GM12872 (cell line): ENCODE measurements at regions not wholly inside any gene's neighbourhood (a gene's known extent, or its start where the extent isn't known, plus 50 kb on each side); places are given as distances from the start of the nearest gene placed in this dataset.

Experiments
- CTCF ChIP-seq: IDR thresholded peaks from 3 replicates; pipeline ENCODE4 v1.5.1; 2011; ENCODE audit warnings: low read depth, mild to moderate bottlenecking, low read length, moderate library complexity; ENCODE audit not compliant: insufficient read depth

- TF ChIP-seq CTCF = no peak
Observed at GRCh38 chr12:46101485-46101869, 111.1 kb upstream of the SCAF11 start.

- TF ChIP-seq CTCF = no peak
Observed at GRCh38 chr12:46100551-46101484, 110.4 kb upstream of the SCAF11 start.

DNA sequence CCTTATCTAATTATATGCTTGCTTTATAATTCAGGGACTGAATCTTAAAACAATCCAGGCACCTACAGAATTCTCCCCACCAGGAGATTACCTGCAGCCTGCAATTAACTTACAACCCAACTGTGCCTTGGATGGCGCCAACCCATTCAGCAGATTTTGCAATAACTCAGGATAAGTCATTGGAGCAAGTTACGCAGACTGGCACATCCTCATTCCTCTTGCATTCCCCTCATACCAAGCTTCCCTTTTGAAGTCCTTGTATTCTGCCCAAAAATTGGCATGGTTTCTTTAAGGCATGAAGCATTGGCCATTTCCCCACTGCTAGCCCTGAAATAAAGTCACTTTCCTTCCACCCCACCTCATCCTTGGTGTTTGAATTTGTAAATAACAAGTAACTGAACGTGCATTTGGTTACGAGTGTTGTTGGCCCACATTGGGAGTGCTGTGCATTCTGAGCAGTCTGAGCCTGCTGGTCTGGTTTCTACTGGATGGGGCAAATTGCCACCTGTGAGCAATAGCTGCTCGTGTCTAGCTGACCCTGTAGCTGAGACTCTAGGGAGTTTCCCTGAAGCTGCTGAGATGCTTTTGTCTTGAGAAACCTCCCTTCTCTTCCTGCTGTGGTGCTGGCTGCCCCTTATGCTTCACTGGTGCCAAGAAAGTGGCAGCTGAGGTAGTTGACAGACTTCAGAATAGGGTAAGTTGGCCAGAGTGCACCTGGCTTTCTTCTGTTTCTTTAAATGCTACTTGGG, 99.2 kb upstream of the SCAF11 start:
- TF ChIP-seq CTCF = no peak

- TF ChIP-seq CTCF = no peak
Observed at GRCh38 chr12:46087916-46088439, 97.6 kb upstream of the SCAF11 start.

DNA sequence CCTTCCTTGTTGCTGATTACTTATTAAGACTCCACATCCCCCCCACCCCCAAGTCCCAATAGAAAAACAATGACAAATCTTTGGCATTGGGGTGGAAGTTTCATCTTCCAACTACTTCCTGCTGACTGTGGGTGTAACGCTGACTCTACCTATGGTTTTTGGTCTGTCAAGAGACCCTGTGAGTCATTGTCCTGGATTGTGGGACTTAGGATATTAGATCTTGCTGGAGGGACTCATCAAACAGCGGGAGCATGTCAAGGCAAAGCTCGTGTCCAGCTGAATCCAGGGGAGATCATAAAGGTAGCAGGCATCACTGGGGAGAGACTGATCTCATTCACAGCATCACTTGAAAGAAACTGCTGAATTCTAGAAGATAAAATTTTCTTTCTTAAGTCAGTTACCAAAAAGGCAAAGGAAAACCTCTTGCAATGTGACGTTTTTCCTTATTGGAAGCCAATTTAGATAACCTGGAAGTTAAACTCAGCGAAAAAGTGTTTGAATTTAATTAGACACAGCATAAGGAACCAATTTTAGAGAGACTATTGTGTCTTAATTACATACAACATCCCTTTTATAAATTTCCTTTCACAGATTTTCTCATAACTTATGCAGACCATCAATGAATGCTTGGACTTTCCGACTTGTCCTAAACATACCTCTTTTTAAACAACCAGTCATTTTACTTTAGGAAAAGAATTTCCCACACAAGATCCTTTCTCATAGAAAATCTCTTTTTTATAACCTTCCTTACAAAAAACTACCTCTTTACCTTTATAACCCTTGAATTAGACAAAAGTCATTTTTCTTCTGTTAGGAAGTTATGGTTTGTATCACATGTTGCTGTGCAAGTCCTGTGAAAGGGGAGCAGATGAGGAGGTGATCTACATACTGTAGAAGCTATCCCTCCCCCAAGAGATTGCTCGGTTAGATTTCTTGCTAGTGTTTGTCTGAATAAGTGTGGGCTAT, 94.6 kb upstream of the SCAF11 start:
- TF ChIP-seq CTCF = no peak

DNA sequence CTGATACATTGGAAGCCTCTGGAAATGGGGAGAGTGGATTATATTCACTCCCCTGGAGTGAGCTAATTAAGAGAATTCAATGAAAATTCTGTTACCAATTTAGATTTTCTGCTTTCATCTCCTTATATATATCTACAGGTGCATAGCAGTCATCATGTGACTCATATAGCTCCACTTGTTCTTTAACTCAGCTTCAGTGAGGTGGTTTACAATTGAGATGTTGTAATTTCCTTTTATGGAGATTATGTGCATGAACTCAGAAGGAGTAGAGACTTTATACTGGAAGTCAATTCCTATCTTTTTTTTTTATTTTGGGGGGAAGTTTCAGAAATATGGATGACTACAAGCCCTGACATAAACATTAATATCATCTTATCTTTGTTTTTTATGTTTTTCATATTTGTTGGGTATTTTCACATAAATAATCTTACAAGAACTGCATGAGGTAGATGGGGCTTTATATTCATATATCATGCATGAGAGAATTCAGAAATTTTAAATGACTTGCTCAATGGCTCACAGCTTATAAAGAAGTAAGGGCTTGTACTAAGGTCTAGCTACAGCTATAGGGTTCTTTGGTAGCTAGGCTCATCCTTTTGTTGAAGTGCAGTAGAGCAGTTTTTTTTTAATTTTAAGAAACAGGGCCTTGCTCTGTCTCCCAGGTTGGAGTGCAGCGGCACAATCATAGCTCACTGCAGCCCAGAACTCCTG, 92.3 kb upstream of the SCAF11 start:
- TF ChIP-seq CTCF = no peak
